Peyer's patch (tissue), 4 donors: ENCODE measurements at regions not wholly inside any gene's neighbourhood (a gene's known extent, or its start where the extent isn't known, plus 50 kb on each side); places are given as distances from the start of the nearest gene placed in this dataset.

ENCODE experiments used
- POLR2A ChIP-seq, 2 donors: fragments of 450-650 bp; IDR thresholded peaks; one replicate each; pipeline ENCODE4 v1.5.1; 2017; ENCODE audit warnings: antibody characterized with exemption in 2 of 2, mild to moderate bottlenecking in 2 of 2, moderate library complexity in 2 of 2
- TF ChIP-seq, protein P1 (sequence below), 6 experiments: fragments of 450-650 bp in 4 of 6; fragments of 200-600 bp in 2 of 6; sonication (generic) in 1 of 6; IDR thresholded peaks; one replicate each; pipeline ENCODE4 v1.5.1; 2017 to 2019; ENCODE audit warnings: antibody characterized with exemption in 6 of 6, mild to moderate bottlenecking in 3 of 6, moderate library complexity in 1 of 6

DNA sequence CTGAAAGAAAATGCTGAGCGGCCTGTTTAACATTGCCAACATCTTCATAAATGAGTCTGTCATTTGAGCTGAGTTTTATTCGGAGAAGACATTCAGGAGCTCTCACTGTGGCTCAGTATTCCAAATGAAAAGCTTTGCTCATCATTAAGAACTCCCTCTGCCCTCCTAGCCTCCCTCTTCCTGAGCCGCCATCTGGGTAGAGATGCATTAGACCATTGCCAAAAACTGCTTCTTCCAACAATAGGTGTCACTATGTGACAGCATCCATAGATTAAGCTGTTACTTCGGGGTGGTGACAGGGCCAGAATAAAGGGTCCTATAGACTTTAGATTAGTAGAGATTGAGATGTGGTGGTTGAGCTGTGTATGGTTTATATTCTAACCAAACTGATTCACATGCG, 501.4 kb upstream of the NR2F2 start:
- TF ChIP-seq, protein P1, sequence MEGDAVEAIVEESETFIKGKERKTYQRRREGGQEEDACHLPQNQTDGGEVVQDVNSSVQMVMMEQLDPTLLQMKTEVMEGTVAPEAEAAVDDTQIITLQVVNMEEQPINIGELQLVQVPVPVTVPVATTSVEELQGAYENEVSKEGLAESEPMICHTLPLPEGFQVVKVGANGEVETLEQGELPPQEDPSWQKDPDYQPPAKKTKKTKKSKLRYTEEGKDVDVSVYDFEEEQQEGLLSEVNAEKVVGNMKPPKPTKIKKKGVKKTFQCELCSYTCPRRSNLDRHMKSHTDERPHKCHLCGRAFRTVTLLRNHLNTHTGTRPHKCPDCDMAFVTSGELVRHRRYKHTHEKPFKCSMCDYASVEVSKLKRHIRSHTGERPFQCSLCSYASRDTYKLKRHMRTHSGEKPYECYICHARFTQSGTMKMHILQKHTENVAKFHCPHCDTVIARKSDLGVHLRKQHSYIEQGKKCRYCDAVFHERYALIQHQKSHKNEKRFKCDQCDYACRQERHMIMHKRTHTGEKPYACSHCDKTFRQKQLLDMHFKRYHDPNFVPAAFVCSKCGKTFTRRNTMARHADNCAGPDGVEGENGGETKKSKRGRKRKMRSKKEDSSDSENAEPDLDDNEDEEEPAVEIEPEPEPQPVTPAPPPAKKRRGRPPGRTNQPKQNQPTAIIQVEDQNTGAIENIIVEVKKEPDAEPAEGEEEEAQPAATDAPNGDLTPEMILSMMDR (IDR thresholded peaks at IDR 0.05), result no peak
- TF ChIP-seq POLR2A (IDR thresholded peaks at IDR 0.05), result no peak
